IMR-90 (cell line): ENCODE measurements at regions not wholly inside any gene's neighbourhood (a gene's known extent, or its start where the extent isn't known, plus 50 kb on each side); places are given as distances from the start of the nearest gene placed in this dataset.

Experiments
- ATAC-seq: fragments of 200-7000 bp; cut with Tn5 transposase; 2 replicates; pipeline ENCODE4 v1.9.1; 2020; ENCODE audit warnings: low read depth, mild to moderate bottlenecking, moderate library complexity
- BruUV-seq: library from RNA; stranded (reverse); fragments of 400-500 nt; replicated peaks from 2 replicates; lab custom pipeline; 2021; lab: Mats Ljungman, UMichigan
- CTCF ChIA-PET: fragments of 300-600 bp; formaldehyde crosslinking; extraction: SDS; loops from one replicate; lab custom pipeline; 2021; ENCODE audit warnings: antibody characterized with exemption; lab: Yijun Ruan, JAX
- POLR2A ChIA-PET: fragments of 300-600 bp; sonication (Branson Sonifier 250); formaldehyde crosslinking; loops from one replicate; lab custom pipeline; 2022; ENCODE audit warnings: antibody characterized with exemption; ENCODE audit not compliant: unreplicated experiment; lab: Charles Lee
- DNase-seq: peaks from one replicate; pipeline ENCODE4 v3.0.0; 2013
- H2AFZ ChIP-seq: replicated peaks from 2 replicates; pipeline ENCODE3; 2013; ENCODE audit warnings: low read length, mild to moderate bottlenecking; ENCODE audit not compliant: poor library complexity
- H2AK5ac ChIP-seq: 2 replicates; pipeline ENCODE4 v1.6.1; 2013; ENCODE audit warnings: low read depth, low read length, inconsistent platforms
- H2AK9ac ChIP-seq: replicated peaks from 2 replicates; pipeline ENCODE3; 2013; ENCODE audit warnings: mild to moderate bottlenecking, low read depth, low read length, moderate library complexity; ENCODE audit not compliant: poor library complexity
- H2BK120ac ChIP-seq: 2 replicates; pipeline ENCODE4 v1.6.1; 2013; ENCODE audit warnings: low read depth, low read length, inconsistent platforms
- H2BK15ac ChIP-seq: 3 replicates; pipeline ENCODE4 v1.6.1; 2013; ENCODE audit warnings: low read depth, low read length, inconsistent platforms
- H2BK20ac ChIP-seq: 2 replicates; pipeline ENCODE4 v1.6.1; 2013; ENCODE audit warnings: low read depth, mild to moderate bottlenecking, inconsistent platforms, low read length, moderate library complexity
- H2BK5ac ChIP-seq: 2 replicates; pipeline ENCODE4 v1.6.1; 2013; ENCODE audit warnings: mild to moderate bottlenecking, low read depth, low read length, inconsistent platforms; ENCODE audit not compliant: poor library complexity, severe bottlenecking
- H3K14ac ChIP-seq: replicated peaks from 2 replicates; pipeline ENCODE4 v1.6.1; 2013; ENCODE audit warnings: low read depth, low read length, inconsistent platforms
- H3K18ac ChIP-seq: 2 replicates; pipeline ENCODE4 v1.6.1; 2013; ENCODE audit warnings: low read depth, low read length, control low read depth
- H3K23ac ChIP-seq: 2 replicates; pipeline ENCODE4 v1.6.1; 2013; ENCODE audit warnings: low read depth, low read length, inconsistent platforms
- H3K27ac ChIP-seq: 2 replicates; pipeline ENCODE4 v1.5.1; 2013; ENCODE audit warnings: mild to moderate bottlenecking, control low read depth, low read length; ENCODE audit not compliant: insufficient read depth
- H3K27me3 ChIP-seq: 2 replicates; pipeline ENCODE4 v1.6.1; 2013; ENCODE audit warnings: low read length; ENCODE audit not compliant: control insufficient read depth, insufficient read depth
- H3K36me3 ChIP-seq: 2 replicates; pipeline ENCODE4 v1.6.1; 2013; ENCODE audit warnings: low read length, mixed read lengths; ENCODE audit not compliant: control insufficient read depth, insufficient read depth
- H3K4ac ChIP-seq: 2 replicates; pipeline ENCODE4 v1.6.1; 2013; ENCODE audit warnings: low read depth, low read length, inconsistent platforms
- H3K4me1 ChIP-seq: 2 replicates; pipeline ENCODE4 v1.6.1; 2013; ENCODE audit warnings: low read length, mixed read lengths; ENCODE audit not compliant: control insufficient read depth, insufficient read depth
- H3K4me2 ChIP-seq: 2 replicates; pipeline ENCODE4 v1.6.1; 2013; ENCODE audit warnings: low read depth, mild to moderate bottlenecking, control low read depth, low read length, moderate library complexity
- H3K4me3 ChIP-seq: 2 replicates; pipeline ENCODE4 v1.5.1; 2013; ENCODE audit warnings: low read depth, mild to moderate bottlenecking, control low read depth, low read length, moderate library complexity; ENCODE audit not compliant: insufficient read depth
- H3K56ac ChIP-seq: 2 replicates; pipeline ENCODE4 v1.6.1; 2013; ENCODE audit warnings: low read length, inconsistent platforms; ENCODE audit not compliant: insufficient read depth; ENCODE audit errors: extremely low read depth
- H3K79me1 ChIP-seq, 2 experiments: 2 replicates each; pipeline ENCODE4 v1.6.1; 2013; ENCODE audit warnings: low read length in 2 of 2, inconsistent platforms in 1 of 2, low read depth in 1 of 2
- H3K9ac ChIP-seq: 2 replicates; pipeline ENCODE4 v1.6.1; 2013; ENCODE audit warnings: low read depth, low read length, control low read depth
- H3K9me1 ChIP-seq: 2 replicates; pipeline ENCODE4 v1.6.1; 2013; ENCODE audit warnings: low read length, inconsistent platforms; ENCODE audit not compliant: insufficient read depth
- H3K9me3 ChIP-seq: 2 replicates; pipeline ENCODE4 v1.6.1; 2013; ENCODE audit warnings: low read length; ENCODE audit not compliant: control insufficient read depth, insufficient read depth
- H4K20me1 ChIP-seq: 2 replicates; pipeline ENCODE4 v1.6.1; 2013; ENCODE audit warnings: low read length, inconsistent platforms; ENCODE audit not compliant: insufficient read depth
- H4K5ac ChIP-seq: 2 replicates; pipeline ENCODE4 v1.6.1; 2013; ENCODE audit warnings: mild to moderate bottlenecking, low read depth, low read length, control low read depth
- H4K8ac ChIP-seq, 2 experiments: 2 replicates each; pipeline ENCODE4 v1.6.1; 2013; ENCODE audit warnings: low read depth in 2 of 2, low read length in 2 of 2, control low read depth in 1 of 2, inconsistent platforms in 1 of 2
- H4K91ac ChIP-seq: 2 replicates; pipeline ENCODE4 v1.6.1; 2013; ENCODE audit warnings: low read depth, low read length, inconsistent platforms; ENCODE audit not compliant: insufficient read depth
- BHLHE40 ChIP-seq: fragments of 150-350 bp; IDR thresholded peaks from 2 replicates; pipeline ENCODE4 v1.6.1; 2016; ENCODE audit warnings: mild to moderate bottlenecking, low read depth, low read length
- CEBPB ChIP-seq: IDR thresholded peaks from 2 replicates; pipeline ENCODE4 v1.6.1; 2012; ENCODE audit warnings: low read depth, low read length, improper control_type of control experiment
- CHD1 ChIP-seq: IDR thresholded peaks from 2 replicates; pipeline ENCODE4 v1.6.1; 2012; ENCODE audit warnings: low read depth, low read length, improper control_type of control experiment
- FOS ChIP-seq: fragments of 150-350 bp; IDR thresholded peaks from 2 replicates; pipeline ENCODE4 v1.6.1; 2016; ENCODE audit warnings: low read depth, low read length
- MAZ ChIP-seq: IDR thresholded peaks from 2 replicates; pipeline ENCODE4 v1.6.1; 2012; ENCODE audit warnings: low read depth, mild to moderate bottlenecking, low read length, improper control_type of control experiment, moderate library complexity, borderline replicate concordance
- MXI1 ChIP-seq: IDR thresholded peaks from 2 replicates; pipeline ENCODE4 v1.6.1; 2012; ENCODE audit warnings: low read depth, mild to moderate bottlenecking, low read length, moderate library complexity, borderline replicate concordance
- POLR2A ChIP-seq: IDR thresholded peaks from 2 replicates; pipeline ENCODE4 v1.6.1; 2012; ENCODE audit warnings: mild to moderate bottlenecking, low read depth, low read length
- RAD21 ChIP-seq: IDR thresholded peaks from 2 replicates; pipeline ENCODE4 v1.6.1; 2012; ENCODE audit warnings: low read length, improper control_type of control experiment
- RCOR1 ChIP-seq: IDR thresholded peaks from 2 replicates; pipeline ENCODE4 v1.6.1; 2012; ENCODE audit warnings: mild to moderate bottlenecking, low read length, improper control_type of control experiment; ENCODE audit not compliant: insufficient replicate concordance
- RFX5 ChIP-seq: IDR thresholded peaks from 2 replicates; pipeline ENCODE4 v1.8.0; 2012; ENCODE audit warnings: low read depth, mild to moderate bottlenecking, low read length, moderate library complexity
- WGBS, 2 experiments: methylation state at CpG; one replicate each; pipeline versions ENCODE4 v1.1.5 to v1.1.7; 2013; ENCODE audit warnings: missing lambda C conversion rate in 2 of 2; ENCODE audit not compliant: insufficient read length in 1 of 2; ENCODE audit errors: extremely low coverage in 2 of 2; 5-methylcytosine and 5-hydroxymethylcytosine counted together
- dilution Hi-C: fragments of 300-500 bp; cut with HindIII; formaldehyde crosslinking; loops from one replicate; pipeline ENCODE4 v1.14.3; 2018; ENCODE audit warnings: low sequenced_read_pairs; ENCODE audit not compliant: unreplicated experiment
- in situ Hi-C: fragments of 300-500 bp; cut with MboI; formaldehyde crosslinking; loops from 3 replicates; pipeline ENCODE4 v1.14.3; 2019; ENCODE audit warnings: low sequenced_read_pairs, inconsistent platforms, mixed read lengths
- intact Hi-C: fragments of 100-400 bp; cut with micrococcal nuclease; formaldehyde crosslinking; loops from 2 replicates; pipeline ENCODE4 v1.10.0; 2022
- TF ChIP-seq, protein P1 (sequence below): conservative IDR thresholded peaks from 2 replicates; pipeline ENCODE4 v1.5.1; 2012; ENCODE audit warnings: mild to moderate bottlenecking, low read depth, low read length, improper control_type of control experiment
- TF ChIP-seq, protein P2 (sequence below): fragments of 150-350 bp; IDR thresholded peaks from 2 replicates; pipeline ENCODE4 v1.6.1; 2017; ENCODE audit warnings: mild to moderate bottlenecking, antibody characterized with exemption, low read length, low read depth
- TF ChIP-seq, protein P3 (sequence below): fragments of 150-350 bp; IDR thresholded peaks from 2 replicates; pipeline ENCODE4 v1.6.1; 2016; ENCODE audit warnings: low read depth, mild to moderate bottlenecking, low read length, moderate library complexity, borderline replicate concordance

DNA sequence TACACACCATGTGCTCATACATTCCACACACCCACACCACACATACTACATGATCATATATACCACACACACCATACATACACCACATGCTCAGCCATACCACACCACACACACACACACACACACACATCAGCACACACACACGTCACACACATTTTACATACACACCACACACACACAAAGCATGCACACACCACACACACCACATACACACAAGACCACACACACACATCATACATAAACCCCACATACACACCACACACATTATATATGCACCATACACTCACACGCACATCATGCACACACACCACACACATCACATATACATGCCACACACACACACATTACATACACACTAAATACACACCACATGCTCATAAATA, 124.5 kb upstream of the ERG start:
- Histone ChIP-seq H2AK5ac (no peak overlapping the region), H3K4me3 (no peak overlapping the region), H3K9me3 (no peaks in the 10 kb centered on the region), H2AK9ac (no peak overlapping the region), H2BK120ac (no peak overlapping the region), H3K4ac (no peak overlapping the region), H3K14ac (no peak overlapping the region), H3K4me2 (no peak overlapping the region), H4K5ac (no peak overlapping the region), H3K9me1 (peaks cover 4% of the 10 kb centered on the region; the same call in 1 of the 2 replicates), H2BK5ac (peak overlapping the region; percentile 90), H3K27me3 (peaks cover 26% of the 10 kb centered on the region), H2BK20ac (no peak overlapping the region), H3K36me3 (no peaks in the 10 kb centered on the region), H3K23ac (no peak overlapping the region), H3K79me1 (no peaks in the 10 kb centered on the region), H2BK15ac (no peak overlapping the region), H3K56ac (no peak overlapping the region), H2AFZ (peak overlapping the region; percentile 21), H3K18ac (no peak overlapping the region), H3K27ac (no peak overlapping the region), H4K8ac (no peak overlapping the region), H3K4me1 (no peaks in the 10 kb centered on the region), H4K20me1 (peaks cover 5% of the 10 kb centered on the region; the same call in 1 of the 2 replicates), H3K9ac (no peak overlapping the region), H4K91ac (no peak overlapping the region)
- no TSS peak for BruUV-seq
- TF ChIP-seq CEBPB, result no peak
- TF ChIP-seq, protein P1, sequence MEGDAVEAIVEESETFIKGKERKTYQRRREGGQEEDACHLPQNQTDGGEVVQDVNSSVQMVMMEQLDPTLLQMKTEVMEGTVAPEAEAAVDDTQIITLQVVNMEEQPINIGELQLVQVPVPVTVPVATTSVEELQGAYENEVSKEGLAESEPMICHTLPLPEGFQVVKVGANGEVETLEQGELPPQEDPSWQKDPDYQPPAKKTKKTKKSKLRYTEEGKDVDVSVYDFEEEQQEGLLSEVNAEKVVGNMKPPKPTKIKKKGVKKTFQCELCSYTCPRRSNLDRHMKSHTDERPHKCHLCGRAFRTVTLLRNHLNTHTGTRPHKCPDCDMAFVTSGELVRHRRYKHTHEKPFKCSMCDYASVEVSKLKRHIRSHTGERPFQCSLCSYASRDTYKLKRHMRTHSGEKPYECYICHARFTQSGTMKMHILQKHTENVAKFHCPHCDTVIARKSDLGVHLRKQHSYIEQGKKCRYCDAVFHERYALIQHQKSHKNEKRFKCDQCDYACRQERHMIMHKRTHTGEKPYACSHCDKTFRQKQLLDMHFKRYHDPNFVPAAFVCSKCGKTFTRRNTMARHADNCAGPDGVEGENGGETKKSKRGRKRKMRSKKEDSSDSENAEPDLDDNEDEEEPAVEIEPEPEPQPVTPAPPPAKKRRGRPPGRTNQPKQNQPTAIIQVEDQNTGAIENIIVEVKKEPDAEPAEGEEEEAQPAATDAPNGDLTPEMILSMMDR, result no peak
- TF ChIP-seq, protein P2, sequence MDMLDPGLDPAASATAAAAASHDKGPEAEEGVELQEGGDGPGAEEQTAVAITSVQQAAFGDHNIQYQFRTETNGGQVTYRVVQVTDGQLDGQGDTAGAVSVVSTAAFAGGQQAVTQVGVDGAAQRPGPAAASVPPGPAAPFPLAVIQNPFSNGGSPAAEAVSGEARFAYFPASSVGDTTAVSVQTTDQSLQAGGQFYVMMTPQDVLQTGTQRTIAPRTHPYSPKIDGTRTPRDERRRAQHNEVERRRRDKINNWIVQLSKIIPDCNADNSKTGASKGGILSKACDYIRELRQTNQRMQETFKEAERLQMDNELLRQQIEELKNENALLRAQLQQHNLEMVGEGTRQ, result no peak
- no peak for TF ChIP-seq RAD21
- no peak for TF ChIP-seq FOS
- no peak for TF ChIP-seq POLR2A
- TF ChIP-seq, protein P3, sequence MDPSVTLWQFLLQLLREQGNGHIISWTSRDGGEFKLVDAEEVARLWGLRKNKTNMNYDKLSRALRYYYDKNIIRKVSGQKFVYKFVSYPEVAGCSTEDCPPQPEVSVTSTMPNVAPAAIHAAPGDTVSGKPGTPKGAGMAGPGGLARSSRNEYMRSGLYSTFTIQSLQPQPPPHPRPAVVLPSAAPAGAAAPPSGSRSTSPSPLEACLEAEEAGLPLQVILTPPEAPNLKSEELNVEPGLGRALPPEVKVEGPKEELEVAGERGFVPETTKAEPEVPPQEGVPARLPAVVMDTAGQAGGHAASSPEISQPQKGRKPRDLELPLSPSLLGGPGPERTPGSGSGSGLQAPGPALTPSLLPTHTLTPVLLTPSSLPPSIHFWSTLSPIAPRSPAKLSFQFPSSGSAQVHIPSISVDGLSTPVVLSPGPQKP, result no peak
- TF ChIP-seq RCOR1, result no peak
- TF ChIP-seq MXI1, result no peak
- TF ChIP-seq CHD1, result no peak
- no peak for TF ChIP-seq BHLHE40
- no peak for TF ChIP-seq RFX5
- TF ChIP-seq MAZ, result no peak
- intact Hi-C loops, result no loop called here
- in situ Hi-C loops, result no loop called here
- dilution Hi-C loops, result no loop called here
- ChIA-PET CTCF (no interaction called here), POLR2A (no interaction called here)
- no peak for ATAC-seq
- no peak for DNase-seq
- WGBS, 2 experiments, result 50% methylated on average over 2 of the region's 2 CpGs; no CpG with 5 or more reads in 1 of the 2 experiments
